Endothelial cell of umbilical vein (primary cell): ENCODE measurements at regions not wholly inside any gene's neighbourhood (a gene's known extent, or its start where the extent isn't known, plus 50 kb on each side); places are given as distances from the start of the nearest gene placed in this dataset.

ENCODE experiments used
- BruUV-seq: library from RNA; stranded (reverse); fragments of 400-500 nt; replicated peaks from 2 replicates; lab custom pipeline; 2021; lab: Mats Ljungman, UMichigan
- CTCF ChIA-PET: fragments of 300-600, 350-600 bp; sonication (Branson Sonifier 250); formaldehyde crosslinking; loops from one replicate; lab custom pipeline; 2021; ENCODE audit warnings: antibody characterized with exemption, inconsistent platforms; lab: Charles Lee
- POLR2A ChIA-PET: fragments of 300-600, 350-600 bp; sonication (Branson Sonifier 250); formaldehyde crosslinking; loops from one replicate; lab custom pipeline; 2021; ENCODE audit warnings: antibody characterized with exemption, inconsistent platforms; lab: Charles Lee
- DNase-seq: peaks from one replicate; pipeline ENCODE4 v3.0.0-alpha.2; 2011; ENCODE audit warnings: low read depth, low spot score
- FAIRE-seq: peaks from 2 replicates; lab custom pipeline; 2011; peaks lifted over from hg19 to GRCh38; lab: Jason Lieb, UNC
- H2AFZ ChIP-seq: 2 replicates; pipeline ENCODE4 v1.6.0; 2012; ENCODE audit warnings: low read depth, low read length, control low read depth, inconsistent platforms
- H3K27ac ChIP-seq: 2 replicates; pipeline ENCODE4 v1.5.1; 2011; ENCODE audit warnings: low read depth, mild to moderate bottlenecking, control low read depth, low read length, moderate library complexity; ENCODE audit not compliant: insufficient read depth
- H3K27me3 ChIP-seq, 2 experiments: 2 replicates each; pipeline versions ENCODE4 v1.6.0 to v1.6.1; 2011; ENCODE audit warnings: low read length in 2 of 2, mixed read lengths in 1 of 2; ENCODE audit not compliant: control insufficient read depth in 2 of 2, insufficient read depth in 2 of 2
- H3K36me3 ChIP-seq, 2 experiments: 2 replicates in 1 of 2; 3 replicates in 1 of 2; pipeline ENCODE4 v1.5.1; 2011; ENCODE audit warnings: low read length in 2 of 2, mild to moderate bottlenecking in 1 of 2, moderate library complexity in 1 of 2; ENCODE audit not compliant: control insufficient read depth in 2 of 2, insufficient read depth in 2 of 2; ENCODE audit errors: extremely low read depth in 1 of 2
- H3K4me1 ChIP-seq: 3 replicates; pipeline ENCODE4 v1.5.1; 2011; ENCODE audit warnings: mild to moderate bottlenecking, low read length; ENCODE audit not compliant: control insufficient read depth, insufficient read depth; ENCODE audit errors: extremely low read depth
- H3K4me2 ChIP-seq: 2 replicates; pipeline ENCODE4 v1.6.1; 2011; ENCODE audit warnings: low read length, control low read depth, mixed read lengths; ENCODE audit not compliant: insufficient read depth
- H3K4me3 ChIP-seq, 3 experiments: fragments of 200-600 bp in 1 of 3; sonication (generic), shearing (Covaris generic) in 1 of 3; replicated peaks in 1 of 3; 2 replicates each; pipeline ENCODE4 v1.5.1; 2011 to 2016; ENCODE audit warnings: control low read depth in 3 of 3, low read length in 3 of 3, mild to moderate bottlenecking in 2 of 3, inconsistent platforms in 1 of 3, low read depth in 1 of 3, moderate library complexity in 1 of 3; ENCODE audit not compliant: insufficient read depth in 1 of 3
- H3K79me2 ChIP-seq: 2 replicates; pipeline ENCODE4 v1.6.0; 2012; ENCODE audit warnings: low read length, inconsistent platforms; ENCODE audit not compliant: control insufficient read depth, insufficient read depth
- H3K9ac ChIP-seq: replicated peaks from 2 replicates; pipeline ENCODE3; 2011; ENCODE audit warnings: low read length, control low read depth; ENCODE audit not compliant: insufficient read depth; ENCODE audit errors: extremely low read depth
- H3K9me1 ChIP-seq: replicated peaks from 3 replicates; pipeline ENCODE4 v1.6.0; 2011; ENCODE audit warnings: mild to moderate bottlenecking, low read length; ENCODE audit not compliant: control insufficient read depth, insufficient read depth; ENCODE audit errors: extremely low read depth
- H3K9me3 ChIP-seq: replicated peaks from 2 replicates; pipeline ENCODE4 v1.5.1; 2012; ENCODE audit warnings: low read length, inconsistent platforms; ENCODE audit not compliant: control insufficient read depth, insufficient read depth
- H4K20me1 ChIP-seq: replicated peaks from 2 replicates; pipeline ENCODE3; 2011; ENCODE audit warnings: mild to moderate bottlenecking, low read length; ENCODE audit not compliant: control insufficient read depth, insufficient read depth; ENCODE audit errors: extremely low read depth
- CTCF ChIP-seq, 2 donors: IDR thresholded peaks; 1 replicate in 1 of 2; 2 replicates in 1 of 2; pipeline ENCODE4 v1.5.1; 2011; ENCODE audit warnings: low read length in 2 of 2, mild to moderate bottlenecking in 2 of 2, moderate library complexity in 2 of 2, control low read depth in 1 of 2, inconsistent platforms in 1 of 2, low read depth in 1 of 2; ENCODE audit not compliant: insufficient read depth in 1 of 2; ENCODE audit errors: extremely low read depth in 1 of 2
- EZH2 ChIP-seq: IDR thresholded peaks from 2 replicates; pipeline ENCODE4 v1.6.1; 2012; ENCODE audit warnings: borderline replicate concordance, low read depth, mild to moderate bottlenecking, moderate library complexity, low read length, inconsistent platforms; ENCODE audit not compliant: severe bottlenecking
- FOS ChIP-seq: IDR thresholded peaks from 2 replicates; pipeline ENCODE4 v1.6.1; 2011; ENCODE audit warnings: mild to moderate bottlenecking, low read length, moderate library complexity, borderline replicate concordance; ENCODE audit not compliant: insufficient read depth
- GATA2 ChIP-seq: IDR thresholded peaks from 2 replicates; pipeline ENCODE4 v1.7.0; 2011; ENCODE audit warnings: low read depth, mild to moderate bottlenecking, moderate library complexity, mixed read lengths, low read length; ENCODE audit not compliant: insufficient read length, insufficient read depth
- JUN ChIP-seq: IDR thresholded peaks from 2 replicates; pipeline ENCODE4 v1.6.1; 2011; ENCODE audit warnings: borderline replicate concordance, low read depth; ENCODE audit not compliant: insufficient read length, insufficient read depth
- MAX ChIP-seq: IDR thresholded peaks from 2 replicates; pipeline ENCODE4 v1.6.1; 2011; ENCODE audit not compliant: insufficient read depth, insufficient read length
- MYC ChIP-seq: IDR thresholded peaks from one replicate; pipeline ENCODE4 v1.6.1; 2011; ENCODE audit warnings: mild to moderate bottlenecking, low read depth, low read length
- POLR2A ChIP-seq: IDR thresholded peaks from 2 replicates; pipeline ENCODE4 v1.6.1; 2012; ENCODE audit warnings: low read depth, mild to moderate bottlenecking, control low read depth, low read length
- POLR2AphosphoS5 ChIP-seq: IDR thresholded peaks from 2 replicates; pipeline ENCODE4 v1.6.1; 2012; ENCODE audit warnings: low read depth, mild to moderate bottlenecking, control low read depth, low read length, moderate library complexity; ENCODE audit not compliant: insufficient read depth
- dilution Hi-C: fragments of 300-500 bp; cut with MboI; formaldehyde crosslinking; loops from one replicate; pipeline ENCODE4 v1.15.0; 2019; ENCODE audit warnings: low sequenced_read_pairs; ENCODE audit not compliant: extremely low pct_ligation_motif_present
- intact Hi-C: fragments of 100-400 bp; cut with micrococcal nuclease; formaldehyde crosslinking; loops from one replicate; pipeline ENCODE4 v1.10.0; 2022

- Histone ChIP-seq H3K4me2 (no peak overlapping the region), H3K79me2 (no peaks in the 10 kb centered on the region), H3K9ac (no peak overlapping the region), H2AFZ (no peak overlapping the region), H3K4me3 (no peak overlapping the region), H4K20me1 (no peaks in the 10 kb centered on the region), H3K4me1 (no peaks in the 10 kb centered on the region), H3K27ac (no peak overlapping the region), H3K27me3 (no peaks in the 10 kb centered on the region), H3K9me1 (no peaks in the 10 kb centered on the region), H3K36me3 (no peaks in the 10 kb centered on the region), H3K9me3 (no peaks in the 10 kb centered on the region)
- ChIA-PET POLR2A (no interaction called here), CTCF (no interaction called here)
- intact Hi-C loops = no loop called here
- BruUV-seq = no TSS peak
- TF ChIP-seq EZH2 = no peak
- TF ChIP-seq POLR2A = no peak
- no peak for TF ChIP-seq POLR2AphosphoS5
- TF ChIP-seq MAX = no peak
- TF ChIP-seq JUN = no peak
- no peak for TF ChIP-seq FOS
- no peak for TF ChIP-seq MYC
- TF ChIP-seq CTCF (IDR thresholded peaks at IDR 0.05; ENCODE audit: extremely low read depth in 1 of 2, insufficient read depth in 1 of 2, low read depth in 1 of 2, low read length in 2 of 2) = no peak
- TF ChIP-seq GATA2 = no peak
- dilution Hi-C loops = no loop called here
- no peak for DNase-seq
- FAIRE-seq = no peak
These were observed 198.6 kb downstream of the SHOX start for GRCh38 chrX:829145-829544.
